Panc1 (cell line): ENCODE measurements at regions not wholly inside any gene's neighbourhood (a gene's known extent, or its start where the extent isn't known, plus 50 kb on each side); places are given as distances from the start of the nearest gene placed in this dataset.

Experiments
- ATAC-seq: fragments of 200-7000 bp; cut with Tn5 transposase; 2 replicates; pipeline ENCODE4 v1.9.1; 2020; ENCODE audit warnings: mild to moderate bottlenecking, moderate library complexity
- BruUV-seq: library from RNA; stranded (reverse); fragments of 400-500 nt; replicated peaks from 2 replicates; lab custom pipeline; 2021; lab: Mats Ljungman, UMichigan
- CTCF ChIA-PET: fragments of 300-600 bp; sonication (Branson Sonifier 250); formaldehyde crosslinking; loops from one replicate; lab custom pipeline; 2022; ENCODE audit warnings: antibody characterized with exemption; lab: Charles Lee
- POLR2A ChIA-PET: fragments of 300-600 bp; sonication (Branson Sonifier 250); formaldehyde crosslinking; loops from one replicate; lab custom pipeline; 2022; ENCODE audit warnings: antibody characterized with exemption; lab: Charles Lee
- DNase-seq: peaks from one replicate; pipeline ENCODE4 v3.0.0-alpha.2; 2010; ENCODE audit warnings: low read depth, low spot score
- H3K27ac ChIP-seq: 2 replicates; pipeline ENCODE4 v1.5.1; 2011; ENCODE audit warnings: mild to moderate bottlenecking, low read length, inconsistent platforms
- H3K27me3 ChIP-seq: fragments of 200-500 bp; sonication (Bioruptor generic); 2 replicates; pipeline ENCODE4 v1.6.0; 2014; ENCODE audit warnings: low read length, inconsistent platforms; ENCODE audit not compliant: control insufficient read depth, insufficient read depth
- H3K36me3 ChIP-seq: fragments of 200-500 bp; sonication (Bioruptor generic); 2 replicates; pipeline ENCODE4 v1.5.1; 2014; ENCODE audit warnings: inconsistent platforms, mild to moderate bottlenecking, low read length, moderate library complexity; ENCODE audit not compliant: control insufficient read depth, insufficient read depth
- H3K4me1 ChIP-seq: 2 replicates; pipeline ENCODE4 v1.5.1; 2011; ENCODE audit warnings: inconsistent platforms, mild to moderate bottlenecking, low read length, moderate library complexity; ENCODE audit not compliant: control insufficient read depth, insufficient read depth
- H3K4me3 ChIP-seq, 2 experiments: 2 replicates each; pipeline ENCODE4 v1.5.1; 2011 to 2012; ENCODE audit warnings: low read depth in 2 of 2, low read length in 2 of 2, mild to moderate bottlenecking in 2 of 2, inconsistent platforms in 1 of 2, moderate library complexity in 1 of 2
- H3K9me3 ChIP-seq: fragments of 200-500 bp; sonication (Bioruptor generic); 2 replicates; pipeline ENCODE4 v1.5.1; 2014; ENCODE audit warnings: low read depth, mild to moderate bottlenecking, inconsistent platforms, low read length, moderate library complexity; ENCODE audit not compliant: control insufficient read depth, insufficient read depth
- POLR2AphosphoS5 ChIP-seq: IDR thresholded peaks from 2 replicates; pipeline ENCODE4 v1.6.1; 2012; ENCODE audit warnings: mild to moderate bottlenecking, low read depth, low read length, moderate library complexity
- SIN3A ChIP-seq: IDR thresholded peaks from 2 replicates; pipeline ENCODE4 v1.6.1; 2012; ENCODE audit warnings: low read depth, mild to moderate bottlenecking, low read length, moderate library complexity, borderline replicate concordance; ENCODE audit not compliant: insufficient read depth
- TCF7L2 ChIP-seq: IDR thresholded peaks from 2 replicates; pipeline ENCODE4 v1.6.1; 2011; ENCODE audit warnings: mild to moderate bottlenecking, low read depth, low read length, inconsistent platforms
- in situ Hi-C: cut with HindIII; loops from 2 replicates; pipeline ENCODE4 v1.10.0; 2016; ENCODE audit warnings: low sequenced_read_pairs, low pct_unique_long_range_greater_than_20kb
- intact Hi-C: fragments of 100-400 bp; cut with micrococcal nuclease; formaldehyde crosslinking; loops from one replicate; pipeline ENCODE4 v1.10.0; 2022; ENCODE audit not compliant: unreplicated experiment
- TF ChIP-seq, protein P1 (sequence below), 2 experiments: IDR thresholded peaks; 2 replicates each; pipeline ENCODE4 v1.6.1; 2011 to 2012; ENCODE audit warnings: low read depth in 2 of 2, control low read depth in 1 of 2, low read length in 1 of 2, mild to moderate bottlenecking in 1 of 2, moderate library complexity in 1 of 2; ENCODE audit not compliant: insufficient read depth in 1 of 2
- TF ChIP-seq, protein P2 (sequence below): fragments of 450-650 bp; IDR thresholded peaks from 2 replicates; pipeline ENCODE4 v1.5.1; 2017; ENCODE audit warnings: mild to moderate bottlenecking

DNA sequence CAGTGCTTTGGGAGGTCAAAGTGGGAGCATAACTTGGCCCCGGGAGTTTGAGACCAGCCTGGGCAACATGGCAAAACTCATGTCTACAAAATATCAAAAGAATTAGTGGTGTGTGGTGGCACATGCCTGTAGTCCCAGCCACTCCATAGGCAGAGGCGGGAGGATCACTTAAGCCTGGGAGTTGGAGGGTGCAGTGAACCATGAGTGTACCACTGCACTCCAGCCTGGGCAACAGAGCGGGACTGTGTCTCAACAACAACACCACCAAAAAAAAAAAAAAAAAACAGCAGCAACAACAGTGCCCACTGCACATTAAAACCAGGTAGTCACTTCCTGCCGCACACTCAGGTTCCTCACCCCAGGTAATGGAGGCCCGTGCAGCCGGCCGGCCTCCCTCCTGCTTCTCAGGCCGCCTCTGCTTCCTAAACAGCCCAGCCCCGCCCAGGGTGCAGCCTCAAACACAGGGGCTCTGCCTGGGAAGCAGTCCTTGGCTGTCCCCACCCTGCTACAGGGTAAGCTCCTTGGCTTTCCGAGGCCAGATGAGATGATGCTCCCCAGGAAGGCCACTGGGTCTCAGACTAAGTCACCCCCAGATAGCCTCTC is 318.3 kb downstream of the SHANK2 start:
- Histone ChIP-seq H3K4me1 (no peaks in the 10 kb centered on the region), H3K4me3 (no peak overlapping the region), H3K9me3 (no peaks in the 10 kb centered on the region), H3K27ac (no peak overlapping the region), H3K36me3 (no peaks in the 10 kb centered on the region), H3K27me3 (no peaks in the 10 kb centered on the region; the same call in 1 of the 2 replicates)
- DNase-seq: no peak
- ChIA-PET CTCF (no interaction called here), POLR2A (no interaction called here)
- no peak for TF ChIP-seq SIN3A
- TF ChIP-seq, protein P1, sequence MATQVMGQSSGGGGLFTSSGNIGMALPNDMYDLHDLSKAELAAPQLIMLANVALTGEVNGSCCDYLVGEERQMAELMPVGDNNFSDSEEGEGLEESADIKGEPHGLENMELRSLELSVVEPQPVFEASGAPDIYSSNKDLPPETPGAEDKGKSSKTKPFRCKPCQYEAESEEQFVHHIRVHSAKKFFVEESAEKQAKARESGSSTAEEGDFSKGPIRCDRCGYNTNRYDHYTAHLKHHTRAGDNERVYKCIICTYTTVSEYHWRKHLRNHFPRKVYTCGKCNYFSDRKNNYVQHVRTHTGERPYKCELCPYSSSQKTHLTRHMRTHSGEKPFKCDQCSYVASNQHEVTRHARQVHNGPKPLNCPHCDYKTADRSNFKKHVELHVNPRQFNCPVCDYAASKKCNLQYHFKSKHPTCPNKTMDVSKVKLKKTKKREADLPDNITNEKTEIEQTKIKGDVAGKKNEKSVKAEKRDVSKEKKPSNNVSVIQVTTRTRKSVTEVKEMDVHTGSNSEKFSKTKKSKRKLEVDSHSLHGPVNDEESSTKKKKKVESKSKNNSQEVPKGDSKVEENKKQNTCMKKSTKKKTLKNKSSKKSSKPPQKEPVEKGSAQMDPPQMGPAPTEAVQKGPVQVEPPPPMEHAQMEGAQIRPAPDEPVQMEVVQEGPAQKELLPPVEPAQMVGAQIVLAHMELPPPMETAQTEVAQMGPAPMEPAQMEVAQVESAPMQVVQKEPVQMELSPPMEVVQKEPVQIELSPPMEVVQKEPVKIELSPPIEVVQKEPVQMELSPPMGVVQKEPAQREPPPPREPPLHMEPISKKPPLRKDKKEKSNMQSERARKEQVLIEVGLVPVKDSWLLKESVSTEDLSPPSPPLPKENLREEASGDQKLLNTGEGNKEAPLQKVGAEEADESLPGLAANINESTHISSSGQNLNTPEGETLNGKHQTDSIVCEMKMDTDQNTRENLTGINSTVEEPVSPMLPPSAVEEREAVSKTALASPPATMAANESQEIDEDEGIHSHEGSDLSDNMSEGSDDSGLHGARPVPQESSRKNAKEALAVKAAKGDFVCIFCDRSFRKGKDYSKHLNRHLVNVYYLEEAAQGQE (IDR thresholded peaks at IDR 0.05; ENCODE audit: insufficient read depth in 1 of 2, low read depth in 2 of 2, low read length in 1 of 2): no peak
- TF ChIP-seq, protein P2, sequence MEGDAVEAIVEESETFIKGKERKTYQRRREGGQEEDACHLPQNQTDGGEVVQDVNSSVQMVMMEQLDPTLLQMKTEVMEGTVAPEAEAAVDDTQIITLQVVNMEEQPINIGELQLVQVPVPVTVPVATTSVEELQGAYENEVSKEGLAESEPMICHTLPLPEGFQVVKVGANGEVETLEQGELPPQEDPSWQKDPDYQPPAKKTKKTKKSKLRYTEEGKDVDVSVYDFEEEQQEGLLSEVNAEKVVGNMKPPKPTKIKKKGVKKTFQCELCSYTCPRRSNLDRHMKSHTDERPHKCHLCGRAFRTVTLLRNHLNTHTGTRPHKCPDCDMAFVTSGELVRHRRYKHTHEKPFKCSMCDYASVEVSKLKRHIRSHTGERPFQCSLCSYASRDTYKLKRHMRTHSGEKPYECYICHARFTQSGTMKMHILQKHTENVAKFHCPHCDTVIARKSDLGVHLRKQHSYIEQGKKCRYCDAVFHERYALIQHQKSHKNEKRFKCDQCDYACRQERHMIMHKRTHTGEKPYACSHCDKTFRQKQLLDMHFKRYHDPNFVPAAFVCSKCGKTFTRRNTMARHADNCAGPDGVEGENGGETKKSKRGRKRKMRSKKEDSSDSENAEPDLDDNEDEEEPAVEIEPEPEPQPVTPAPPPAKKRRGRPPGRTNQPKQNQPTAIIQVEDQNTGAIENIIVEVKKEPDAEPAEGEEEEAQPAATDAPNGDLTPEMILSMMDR: no peak
- no peak for TF ChIP-seq POLR2AphosphoS5
- no peak for TF ChIP-seq TCF7L2
- in situ Hi-C loops: no loop called here
- no TSS peak for BruUV-seq
- no peak for ATAC-seq
- intact Hi-C loops: no loop called here

DNA sequence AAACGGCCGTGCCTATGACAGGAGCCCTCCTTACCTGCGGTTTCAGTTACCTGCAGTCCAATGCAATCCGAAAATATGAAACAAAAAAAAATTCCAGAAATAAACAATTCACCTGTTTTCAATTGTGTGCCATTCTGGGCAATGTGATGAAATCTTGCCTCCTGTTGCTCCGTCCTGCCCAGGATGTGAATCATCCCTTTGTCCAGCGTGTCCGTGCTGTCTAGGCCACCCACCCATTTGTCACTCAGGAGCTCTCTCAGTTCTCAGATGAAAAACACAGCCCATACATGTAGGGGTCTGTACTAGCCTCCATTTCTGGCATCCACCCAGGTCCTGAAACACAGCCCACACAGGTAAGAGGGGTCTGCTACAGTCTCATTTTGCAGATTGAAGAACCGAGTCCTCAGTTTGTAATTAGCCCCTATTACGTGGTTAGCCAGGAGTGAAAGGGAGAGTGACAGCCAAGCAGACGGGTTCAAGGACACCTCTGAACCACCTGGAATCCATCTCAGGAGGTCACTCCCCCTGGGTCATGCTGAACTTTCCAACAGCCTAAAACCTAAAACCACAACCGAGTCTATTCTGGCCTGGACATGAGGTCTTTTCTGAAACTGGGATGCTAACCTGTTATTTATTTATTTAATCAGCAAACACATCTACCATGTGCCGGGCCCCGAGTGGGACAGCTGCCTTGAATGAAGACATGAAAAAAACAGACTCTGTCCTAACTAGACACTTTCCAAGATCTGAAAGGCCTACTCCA is 317.2 kb downstream of the SHANK2 start:
- CTCF ChIA-PET: no interaction called here
- intact Hi-C loops (no loop called here), in situ Hi-C loops (no loop called here)
- H3K27ac ChIP-seq: no peak overlapping the region
- H3K4me3 ChIP-seq: no peak overlapping the region
- DNase-seq: no peak
- H3K36me3 ChIP-seq: no peaks in the 10 kb centered on the region
- no TSS peak for BruUV-seq
- no peak for TF ChIP-seq SIN3A
- TF ChIP-seq, protein P2: no peak
- TF ChIP-seq, protein P1 (IDR thresholded peaks at IDR 0.05; ENCODE audit: insufficient read depth in 1 of 2, low read depth in 2 of 2, low read length in 1 of 2): no peak
- TF ChIP-seq POLR2AphosphoS5: no peak
- no peak for TF ChIP-seq TCF7L2
- H3K4me1 ChIP-seq: no peaks in the 10 kb centered on the region
- POLR2A ChIA-PET: no interaction called here
- H3K9me3 ChIP-seq: no peaks in the 10 kb centered on the region
- no peak for ATAC-seq
- no peaks in the 10 kb centered on the region for H3K27me3 ChIP-seq
